Breast epithelium (tissue), 3 donors: ENCODE measurements at regions not wholly inside any gene's neighbourhood (a gene's known extent, or its start where the extent isn't known, plus 50 kb on each side); places are given as distances from the start of the nearest gene placed in this dataset.

Experiments used
- POLR2A ChIP-seq: fragments of 450-650 bp; IDR thresholded peaks from one replicate; pipeline ENCODE4 v1.6.1; 2016; ENCODE audit warnings: antibody characterized with exemption, mild to moderate bottlenecking, moderate library complexity
- POLR2AphosphoS5 ChIP-seq, 3 donors: sonication (generic); formaldehyde crosslinking; IDR thresholded peaks; one replicate each; pipeline ENCODE4 v1.6.1; 2017; ENCODE audit warnings: antibody characterized with exemption in 3 of 3
- TF ChIP-seq, protein P1 (sequence below), 3 donors: fragments of 450-650 bp; IDR thresholded peaks; one replicate each; pipeline ENCODE4 v1.5.1; 2016 to 2017; ENCODE audit warnings: antibody characterized with exemption in 3 of 3, mild to moderate bottlenecking in 3 of 3, moderate library complexity in 3 of 3

- TF ChIP-seq, protein P1, sequence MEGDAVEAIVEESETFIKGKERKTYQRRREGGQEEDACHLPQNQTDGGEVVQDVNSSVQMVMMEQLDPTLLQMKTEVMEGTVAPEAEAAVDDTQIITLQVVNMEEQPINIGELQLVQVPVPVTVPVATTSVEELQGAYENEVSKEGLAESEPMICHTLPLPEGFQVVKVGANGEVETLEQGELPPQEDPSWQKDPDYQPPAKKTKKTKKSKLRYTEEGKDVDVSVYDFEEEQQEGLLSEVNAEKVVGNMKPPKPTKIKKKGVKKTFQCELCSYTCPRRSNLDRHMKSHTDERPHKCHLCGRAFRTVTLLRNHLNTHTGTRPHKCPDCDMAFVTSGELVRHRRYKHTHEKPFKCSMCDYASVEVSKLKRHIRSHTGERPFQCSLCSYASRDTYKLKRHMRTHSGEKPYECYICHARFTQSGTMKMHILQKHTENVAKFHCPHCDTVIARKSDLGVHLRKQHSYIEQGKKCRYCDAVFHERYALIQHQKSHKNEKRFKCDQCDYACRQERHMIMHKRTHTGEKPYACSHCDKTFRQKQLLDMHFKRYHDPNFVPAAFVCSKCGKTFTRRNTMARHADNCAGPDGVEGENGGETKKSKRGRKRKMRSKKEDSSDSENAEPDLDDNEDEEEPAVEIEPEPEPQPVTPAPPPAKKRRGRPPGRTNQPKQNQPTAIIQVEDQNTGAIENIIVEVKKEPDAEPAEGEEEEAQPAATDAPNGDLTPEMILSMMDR (IDR thresholded peaks at IDR 0.05) = no peak
- TF ChIP-seq POLR2AphosphoS5 (IDR thresholded peaks at IDR 0.05) = no peak
- no peak for TF ChIP-seq POLR2A
Observed at GRCh38 chr12:131434208-131435125, 276.4 kb upstream of the SFSWAP start.
